GM12878 (cell line): ENCODE measurements at regions not wholly inside any gene's neighbourhood (a gene's known extent, or its start where the extent isn't known, plus 50 kb on each side); places are given as distances from the start of the nearest gene placed in this dataset.

Experiments used
- ATF7 ChIP-seq: fragments of 450-650 bp; IDR thresholded peaks from 2 replicates; pipeline ENCODE4 v1.6.1; 2016; ENCODE audit warnings: low read depth, mild to moderate bottlenecking
- CREB1 ChIP-seq: IDR thresholded peaks from 2 replicates; pipeline ENCODE4 v1.6.1; 2012; ENCODE audit warnings: low read depth, mild to moderate bottlenecking, inconsistent platforms
- CTCF ChIP-seq, 3 experiments: IDR thresholded peaks in 2 of 3; conservative IDR thresholded peaks in 1 of 3; 2 replicates each; pipeline ENCODE4 v1.5.1; 2011; ENCODE audit warnings: low read depth in 3 of 3, low read length in 3 of 3, mild to moderate bottlenecking in 3 of 3, control low read depth in 2 of 3, moderate library complexity in 2 of 3, inconsistent platforms in 1 of 3, mixed read lengths in 1 of 3; ENCODE audit not compliant: control insufficient read depth in 2 of 3, insufficient read depth in 1 of 3; ENCODE audit errors: extremely low read depth in 1 of 3
- NFIC ChIP-seq: IDR thresholded peaks from 2 replicates; pipeline ENCODE4 v1.6.1; 2012; ENCODE audit warnings: low read depth, mild to moderate bottlenecking, inconsistent platforms, low read length, moderate library complexity
- RFX5 ChIP-seq: IDR thresholded peaks from 2 replicates; pipeline ENCODE4 v1.6.1; 2011; ENCODE audit warnings: low read depth, low read length, improper control_type of control experiment
- SIN3A ChIP-seq: IDR thresholded peaks from 2 replicates; pipeline ENCODE4 v1.6.1; 2012; ENCODE audit warnings: low read depth, low read length, improper control_type of control experiment
- SMC3 ChIP-seq: IDR thresholded peaks from 2 replicates; pipeline ENCODE4 v1.6.1; 2011; ENCODE audit warnings: low read length, improper control_type of control experiment, borderline replicate concordance
- SPI1 ChIP-seq: IDR thresholded peaks from 2 replicates; pipeline ENCODE4 v1.6.1; 2011; ENCODE audit warnings: low read depth, mild to moderate bottlenecking, low read length, moderate library complexity, borderline replicate concordance; ENCODE audit not compliant: insufficient read depth
- TAF1 ChIP-seq: IDR thresholded peaks from 2 replicates; pipeline ENCODE4 v1.6.1; 2011; ENCODE audit warnings: mild to moderate bottlenecking, low read depth, low read length, borderline replicate concordance
- ZNF207 ChIP-seq: fragments of 450-650 bp; IDR thresholded peaks from 2 replicates; pipeline ENCODE4 v1.6.1; 2014; ENCODE audit warnings: antibody characterized with exemption, mild to moderate bottlenecking, borderline replicate concordance

- TF ChIP-seq SIN3A (no peak), CREB1 (no peak), SPI1 (no peak), CTCF (IDR thresholded peaks at IDR 0.05 in 2 of 3, conservative IDR thresholded peaks at IDR 0.05 in 1 of 3; ENCODE audit: control insufficient read depth in 2 of 3, extremely low read depth in 1 of 3, insufficient read depth in 1 of 3, low read depth in 3 of 3, low read length in 3 of 3) (no peak), RFX5 (no peak), NFIC (no peak), ZNF207 (no peak), SMC3 (no peak), ATF7 (no peak), TAF1 (no peak)
These were observed 286.9 kb downstream of the RFC3 start for GRCh38 chr13:34104853-34105252.
